ENCODE measurements at regions not wholly inside any gene's neighbourhood (a gene's known extent, or its start where the extent isn't known, plus 50 kb on each side); places are given as distances from the start of the nearest gene placed in this dataset.

GRCh38 chr16:26983426-26983825 lies 83.3 kb upstream of the C16orf82 start:
- dilution Hi-C loops (cut with MboI; ENCODE audit: extremely low pct_ligation_motif_present, low sequenced_read_pairs) = no loop called here
- H4K20me1 ChIP-seq (ENCODE audit: control insufficient read depth, extremely low read depth, insufficient read depth, low read length) = no peaks in the 10 kb centered on the region
- no peak overlapping the region for H2AFZ ChIP-seq (ENCODE audit: control insufficient read depth, low read length)
- TF ChIP-seq CTCF (optimal IDR thresholded peaks at IDR 0.05 in 1 of 3, IDR thresholded peaks at IDR 0.05 in 1 of 3, conservative IDR thresholded peaks at IDR 0.05 in 1 of 3; ENCODE audit: extremely low read depth in 1 of 3, insufficient read depth in 2 of 3, low read length in 3 of 3) = no peak
- no peak for TF ChIP-seq EZH2 (IDR thresholded peaks at IDR 0.05; ENCODE audit: low read length)
- no peaks in the 10 kb centered on the region for H3K27me3 ChIP-seq (ENCODE audit: control insufficient read depth, extremely low read depth, insufficient read depth, low read length)
- no peaks in the 10 kb centered on the region for H3K36me3 ChIP-seq (ENCODE audit: control insufficient read depth in 2 of 2, extremely low read depth in 1 of 2, insufficient read depth in 2 of 2, low read length in 2 of 2)
- H3K4me1 ChIP-seq (ENCODE audit: control insufficient read depth, extremely low read depth, insufficient read depth, low read length) = no peaks in the 10 kb centered on the region
- H3K79me2 ChIP-seq (ENCODE audit: control insufficient read depth, insufficient read depth, low read length) = no peaks in the 10 kb centered on the region
- H3K9me1 ChIP-seq (ENCODE audit: control insufficient read depth, extremely low read depth, insufficient read depth, low read length) = no peaks in the 10 kb centered on the region
- FAIRE-seq (no peak), DNase-seq (ENCODE audit: low read depth, low spot score) (no peak)
- no peak overlapping the region for H3K27ac ChIP-seq (ENCODE audit: control insufficient read depth, insufficient read depth, low read length)
- no peak overlapping the region for H3K4me3 ChIP-seq (ENCODE audit: control insufficient read depth in 2 of 3, extremely low read depth in 1 of 3, insufficient read depth in 2 of 3, low read depth in 1 of 3, low read length in 3 of 3)
- peaks cover 5% of the 10 kb centered on the region for H3K9me3 ChIP-seq (ENCODE audit: control insufficient read depth, low read depth, low read length)
- H3K4me2 ChIP-seq (ENCODE audit: control insufficient read depth, extremely low read depth, insufficient read depth, low read depth, low read length) = no peak overlapping the region
- H3K9ac ChIP-seq (ENCODE audit: control insufficient read depth, extremely low read depth, insufficient read depth, low read length) = no peak overlapping the region

GRCh38 chr16:26985100-26986065 lies 81.3 kb upstream of the C16orf82 start:
- DNase-seq (ENCODE audit: low read depth, low spot score) = no peak
- Histone ChIP-seq H3K9me1 (ENCODE audit: control insufficient read depth, extremely low read depth, insufficient read depth, low read length) (no peaks in the 10 kb centered on the region), H3K9ac (ENCODE audit: control insufficient read depth, extremely low read depth, insufficient read depth, low read length) (no peak overlapping the region), H3K4me3 (ENCODE audit: control insufficient read depth in 2 of 3, extremely low read depth in 1 of 3, insufficient read depth in 2 of 3, low read depth in 1 of 3, low read length in 3 of 3) (no peak overlapping the region), H3K27ac (ENCODE audit: control insufficient read depth, insufficient read depth, low read length) (no peak overlapping the region), H3K4me2 (ENCODE audit: control insufficient read depth, extremely low read depth, insufficient read depth, low read depth, low read length) (no peak overlapping the region), H3K36me3 (ENCODE audit: control insufficient read depth in 2 of 2, extremely low read depth in 1 of 2, insufficient read depth in 2 of 2, low read length in 2 of 2) (no peaks in the 10 kb centered on the region), H3K9me3 (ENCODE audit: control insufficient read depth, low read depth, low read length) (peaks cover 5% of the 10 kb centered on the region), H3K27me3 (ENCODE audit: control insufficient read depth, extremely low read depth, insufficient read depth, low read length) (no peaks in the 10 kb centered on the region), H4K20me1 (ENCODE audit: control insufficient read depth, extremely low read depth, insufficient read depth, low read length) (no peaks in the 10 kb centered on the region), H3K4me1 (ENCODE audit: control insufficient read depth, extremely low read depth, insufficient read depth, low read length) (no peaks in the 10 kb centered on the region), H3K79me2 (ENCODE audit: control insufficient read depth, insufficient read depth, low read length) (no peaks in the 10 kb centered on the region), H2AFZ (ENCODE audit: control insufficient read depth, low read length) (no peak overlapping the region)
- no peak for TF ChIP-seq CTCF (optimal IDR thresholded peaks at IDR 0.05 in 1 of 3, IDR thresholded peaks at IDR 0.05 in 1 of 3, conservative IDR thresholded peaks at IDR 0.05 in 1 of 3; ENCODE audit: extremely low read depth in 1 of 3, insufficient read depth in 2 of 3, low read length in 3 of 3)
- dilution Hi-C loops (cut with MboI; ENCODE audit: extremely low pct_ligation_motif_present, low sequenced_read_pairs) = no loop called here
- no peak for FAIRE-seq
